Jurkat, Clone E6-1 (cell line): ENCODE measurements at regions not wholly inside any gene's neighbourhood (a gene's known extent, or its start where the extent isn't known, plus 50 kb on each side); places are given as distances from the start of the nearest gene placed in this dataset.
A peak's percentile ranks its signal among the peaks of the same experiment; 100 is the strongest.

Experiments
- DNase-seq: peaks from one replicate; pipeline ENCODE4 v3.0.0-alpha.2; 2011; ENCODE audit warnings: low read depth, low spot score
- H3K4me3 ChIP-seq: 2 replicates; pipeline ENCODE4 v1.5.1; 2011; ENCODE audit warnings: mild to moderate bottlenecking, low read length, control low read depth, moderate library complexity

DNA sequence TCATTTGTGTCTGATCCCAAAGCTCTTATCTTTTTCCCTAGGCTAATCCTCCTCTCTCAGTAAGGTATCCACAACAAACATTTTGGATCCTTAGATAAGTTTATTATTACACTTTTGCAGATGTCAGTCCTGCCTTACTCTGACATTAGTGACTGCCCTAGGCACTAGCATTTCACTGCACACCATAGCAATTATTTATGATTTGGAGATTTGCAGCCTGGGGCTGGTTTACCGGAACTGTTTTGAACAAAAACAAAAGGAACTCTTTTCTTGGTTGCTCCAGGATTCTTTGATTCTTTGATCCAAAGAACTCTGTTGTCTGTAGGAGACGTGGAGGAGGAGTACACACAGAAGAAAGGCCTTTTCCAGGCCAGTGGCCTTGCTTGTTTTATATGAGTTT is 80.4 kb downstream of the EDNRB start:
- no peak overlapping the region for H3K4me3 ChIP-seq
- DNase-seq = no peak

DNA sequence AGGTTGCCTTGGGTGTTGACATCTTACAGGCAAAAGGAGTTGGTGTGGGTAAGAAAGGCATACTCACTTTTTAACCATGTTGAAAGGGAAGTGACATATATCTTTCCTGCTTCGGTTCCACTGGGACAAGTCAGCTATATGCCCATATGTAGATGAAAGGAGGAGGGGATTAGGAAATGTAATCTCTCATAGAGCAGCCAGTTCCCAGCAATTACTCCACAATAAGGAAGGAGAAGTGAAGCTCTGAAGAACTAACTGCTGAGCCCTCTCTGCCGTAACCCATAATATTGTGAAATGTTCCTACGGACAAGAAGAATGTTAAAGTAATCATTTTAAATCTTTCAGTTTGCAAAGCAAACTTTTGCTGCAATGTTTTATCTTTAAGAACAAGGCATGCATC is 82.2 kb downstream of the EDNRB start:
- no peak for DNase-seq
- H3K4me3 ChIP-seq = no peak overlapping the region

DNA sequence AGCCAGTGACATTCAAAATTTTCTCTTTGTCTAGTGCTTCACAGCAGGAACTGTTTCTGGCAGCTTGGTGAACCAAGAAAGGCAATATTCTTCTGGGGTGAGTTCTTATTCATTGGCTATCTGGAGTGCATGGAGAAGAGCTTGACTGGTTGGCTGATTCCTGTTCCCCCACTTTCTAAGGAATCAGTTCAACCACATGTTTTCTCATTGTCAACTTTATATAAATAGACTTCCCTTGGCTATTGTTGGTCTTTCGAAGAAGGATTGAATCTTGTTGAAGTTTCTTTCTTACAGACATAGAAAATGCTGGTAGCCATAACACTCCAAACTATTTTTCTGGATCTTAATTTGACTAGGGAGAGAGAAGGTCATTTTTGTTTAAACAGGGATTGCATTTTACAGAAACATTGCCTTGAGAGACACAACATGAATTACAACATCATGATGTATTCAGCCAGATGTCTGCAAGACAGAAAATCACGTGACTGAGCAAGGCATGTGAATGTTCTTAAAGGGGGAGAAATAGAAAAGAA is 85.2 kb downstream of the EDNRB start:
- DNase-seq = no peak
- no peak overlapping the region for H3K4me3 ChIP-seq

DNA sequence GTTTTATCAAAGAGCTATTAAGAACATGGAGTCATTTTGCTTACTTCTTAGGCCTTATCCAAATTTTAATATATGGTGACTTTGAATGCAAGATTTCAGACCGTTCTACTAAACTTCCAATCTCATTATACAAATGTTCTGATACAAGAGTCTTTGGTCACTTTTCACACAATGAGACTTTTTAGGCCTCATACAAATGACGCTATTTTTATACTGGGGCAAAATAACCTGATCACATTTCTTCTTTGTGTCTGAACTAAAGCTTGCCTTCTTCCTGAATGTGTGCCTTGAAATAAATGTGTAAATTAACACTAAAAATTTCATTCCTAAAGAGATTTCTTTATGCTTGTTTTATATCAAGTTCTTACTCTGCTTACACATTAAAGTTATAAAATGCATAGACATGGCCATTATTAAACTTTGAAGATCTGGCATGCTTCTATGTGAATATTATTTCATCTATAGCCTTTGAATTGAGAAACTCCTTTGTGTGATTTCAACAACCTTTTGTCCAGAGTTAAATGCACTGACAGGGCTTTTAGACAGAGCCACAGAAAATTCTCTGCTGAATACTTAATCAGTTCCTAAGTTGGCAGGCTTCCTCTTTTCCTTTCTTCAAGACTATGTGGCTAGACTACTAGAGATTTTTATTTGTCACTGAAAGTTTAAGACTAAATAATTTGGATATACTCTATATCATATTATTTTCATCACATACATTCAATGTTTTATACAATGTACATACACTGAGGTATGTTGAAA is 86.1 kb downstream of the EDNRB start:
- DNase-seq = no peak
- no peak overlapping the region for H3K4me3 ChIP-seq

DNA sequence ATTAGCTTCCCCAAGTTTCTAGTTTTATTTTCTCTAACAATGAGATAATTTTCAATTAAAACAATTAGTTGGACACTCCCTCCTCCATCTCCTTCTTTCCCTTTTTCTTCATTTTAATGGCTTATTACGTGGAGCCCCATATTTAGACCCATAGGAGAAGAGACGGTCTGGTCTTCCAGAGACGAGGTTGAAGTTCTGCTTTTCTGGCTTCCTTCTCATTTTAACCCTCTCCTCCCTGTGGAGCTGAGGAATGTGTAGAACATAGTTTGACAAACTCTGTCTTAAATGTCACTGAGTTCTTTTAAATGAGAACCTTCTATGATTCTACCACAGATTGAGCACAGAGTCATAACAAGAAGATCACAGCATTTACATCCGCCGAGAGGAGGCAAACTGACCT is 86.8 kb downstream of the EDNRB start:
- DNase-seq = no peak
- H3K4me3 ChIP-seq = no peak overlapping the region

DNA sequence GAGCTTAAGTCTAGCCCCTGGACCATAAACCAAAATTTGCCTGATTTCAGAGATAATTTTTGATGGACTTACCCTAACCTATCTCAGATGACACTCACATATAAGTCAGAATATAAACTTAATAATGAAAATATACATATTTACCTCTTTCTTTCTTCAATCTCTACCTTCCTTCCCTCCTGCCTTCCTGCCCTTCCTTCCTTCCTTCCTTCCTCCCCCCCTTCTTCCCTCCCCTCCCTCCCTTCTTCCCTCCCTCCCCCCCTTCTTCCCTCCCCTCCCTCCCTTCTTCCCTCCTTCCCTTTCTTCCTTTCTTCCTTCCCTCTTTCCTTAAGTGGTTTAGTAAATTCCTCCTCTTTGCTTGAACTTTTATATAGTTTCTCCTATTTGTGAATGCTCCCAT is 88.7 kb downstream of the EDNRB start:
- H3K4me3 ChIP-seq = no peak overlapping the region
- DNase-seq = no peak

DNA sequence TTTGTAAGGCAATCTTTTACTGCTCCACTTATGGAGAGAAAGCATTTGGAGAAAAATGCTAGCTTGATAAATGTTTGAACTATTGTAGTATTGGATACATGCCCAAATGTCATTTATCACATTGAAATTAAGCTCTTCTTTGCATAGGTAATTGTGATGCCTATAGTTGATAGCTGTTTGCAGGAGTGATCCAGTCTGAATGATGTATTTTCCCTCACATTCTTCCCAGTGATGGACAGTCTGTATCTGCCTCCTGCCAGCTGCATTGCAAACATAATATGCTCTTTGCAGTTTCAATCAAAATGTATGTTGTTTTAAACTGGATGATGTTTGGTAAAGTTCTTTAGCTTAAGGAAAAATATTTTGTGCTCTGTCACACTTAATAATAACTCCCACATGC is 89.8 kb downstream of the EDNRB start:
- no peak overlapping the region for H3K4me3 ChIP-seq
- no peak for DNase-seq

DNA sequence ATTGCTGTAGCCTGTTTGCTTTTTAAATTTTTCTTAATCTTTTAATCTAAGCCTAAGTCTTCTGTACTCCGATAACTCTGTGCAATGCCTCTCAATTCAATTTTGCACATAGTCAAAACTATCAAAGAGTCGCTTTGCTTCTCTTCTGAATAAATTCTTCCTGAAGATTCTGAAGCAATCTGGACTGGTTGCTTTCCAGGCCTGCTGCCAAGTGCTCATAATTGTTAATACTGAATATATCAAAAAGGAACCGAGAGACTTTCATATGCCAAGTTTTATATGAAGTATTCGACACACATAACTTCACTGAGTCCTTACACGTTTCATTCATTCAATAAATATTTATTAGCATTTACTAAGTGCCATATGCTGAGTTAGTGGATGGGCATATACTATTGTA is 91.3 kb downstream of the EDNRB start:
- no peak for DNase-seq
- H3K4me3 ChIP-seq = no peak overlapping the region

DNA sequence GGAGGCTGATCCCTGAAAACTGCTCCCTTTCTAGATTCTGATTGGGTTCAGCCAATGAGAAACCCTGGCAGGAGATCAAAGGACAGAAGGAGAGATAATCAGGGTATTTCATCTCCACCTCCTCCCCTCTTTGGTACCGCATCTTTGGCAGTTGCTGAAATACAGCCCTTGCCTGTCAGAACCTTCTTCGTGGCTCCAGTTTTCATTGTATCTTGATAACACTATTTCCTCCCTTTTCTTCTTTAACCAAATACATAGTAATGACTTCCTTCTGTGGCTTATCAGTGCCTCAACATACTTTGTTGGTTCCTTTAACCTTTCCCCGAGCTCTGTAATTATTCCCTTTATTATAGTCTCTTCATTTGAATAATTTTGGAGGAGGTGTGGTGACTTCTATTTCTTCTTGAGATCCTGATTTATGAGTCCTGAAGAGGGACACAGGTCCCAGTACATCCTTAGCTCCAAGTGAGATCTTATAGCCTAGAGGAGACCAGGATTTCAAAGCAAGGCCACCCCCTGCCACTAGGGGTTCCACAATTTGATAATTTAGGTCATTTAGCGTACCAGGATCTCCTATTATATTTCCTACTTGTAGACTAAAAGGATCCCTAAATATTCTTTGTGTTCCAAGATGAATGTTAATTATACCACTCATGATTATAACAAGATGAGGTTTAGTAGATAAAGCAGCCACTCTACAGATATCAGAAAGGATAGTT is 98.0 kb downstream of the EDNRB start:
- no peak overlapping the region for H3K4me3 ChIP-seq
- DNase-seq = peak; percentile 93

DNA sequence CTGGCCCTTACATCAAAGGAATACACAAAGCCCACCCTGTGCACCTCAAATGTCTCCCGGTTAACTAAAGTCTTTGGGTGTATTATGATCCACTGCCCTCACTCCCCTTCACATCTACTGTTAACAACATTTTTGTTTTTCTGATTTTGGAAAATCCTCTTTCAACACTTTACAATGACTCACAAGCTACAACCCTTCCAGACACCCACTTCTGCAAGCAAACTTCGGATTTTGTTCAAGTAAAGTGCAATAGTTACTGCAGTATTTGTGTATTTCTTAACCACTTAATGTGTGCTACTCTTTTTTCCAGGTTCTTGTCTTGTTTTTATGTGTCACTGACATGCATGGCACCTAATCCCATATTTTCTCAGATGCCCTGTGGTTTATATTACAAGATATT is 101.1 kb downstream of the EDNRB start:
- no peak for DNase-seq
- H3K4me3 ChIP-seq = no peak overlapping the region

DNA sequence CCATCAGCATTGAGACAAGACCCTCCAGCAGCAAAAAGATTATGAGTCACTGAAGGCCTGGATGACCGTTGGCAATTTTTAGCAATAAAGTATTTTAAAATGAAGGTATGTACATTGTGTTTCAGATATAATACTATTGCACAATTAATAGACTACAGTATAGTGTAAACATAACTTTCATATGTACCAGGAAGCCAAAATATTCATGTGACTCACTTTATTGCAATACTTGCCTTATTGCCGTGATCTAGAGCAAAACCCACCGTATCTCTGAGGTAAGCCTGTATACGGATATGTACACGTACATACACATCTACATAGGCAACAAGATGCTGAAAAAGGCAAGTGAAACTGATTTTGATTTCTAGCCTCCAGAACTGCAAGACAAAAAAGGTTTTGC is 103.3 kb downstream of the EDNRB start:
- H3K4me3 ChIP-seq = no peak overlapping the region
- no peak for DNase-seq
